Vagina (tissue), 2 donors: ENCODE measurements at regions not wholly inside any gene's neighbourhood (a gene's known extent, or its start where the extent isn't known, plus 50 kb on each side); places are given as distances from the start of the nearest gene placed in this dataset.

Experiments
- DNase-seq, 2 donors: peaks; one replicate each; pipeline ENCODE4 v3.0.0-alpha.2; 2017; ENCODE audit errors: extremely low spot score in 2 of 2
- H3K27ac ChIP-seq: fragments of 200-600 bp; sonication (generic); one replicate; pipeline ENCODE4 v1.5.1; 2019
- H3K27me3 ChIP-seq: fragments of 200-600 bp; sonication (generic); one replicate; pipeline ENCODE4 v1.5.1; 2019
- H3K36me3 ChIP-seq, 2 donors: fragments of 200-600 bp; sonication (generic); one replicate each; pipeline ENCODE4 v1.5.1; 2017 to 2019
- H3K4me1 ChIP-seq: fragments of 200-600 bp; sonication (generic); one replicate; pipeline ENCODE4 v1.5.1; 2019
- H3K4me3 ChIP-seq, 2 donors: fragments of 200-600 bp; sonication (generic); 1 replicate in 1 of 2; 2 replicates in 1 of 2; pipeline ENCODE4 v1.5.1; 2016 to 2019
- H3K9me3 ChIP-seq: fragments of 200-600 bp; sonication (generic); one replicate; pipeline ENCODE4 v1.5.1; 2019
- CTCF ChIP-seq, 3 experiments: fragments of 450-650 bp in 2 of 3; fragments of 200-600 bp in 1 of 3; sonication (generic) in 1 of 3; IDR thresholded peaks; one replicate each; pipeline ENCODE4 v1.5.1; 2017 to 2019; ENCODE audit warnings: antibody characterized with exemption in 3 of 3, mild to moderate bottlenecking in 2 of 3, moderate library complexity in 2 of 3
- POLR2A ChIP-seq, 2 donors: fragments of 450-650 bp; IDR thresholded peaks; one replicate each; pipeline ENCODE4 v1.6.1; 2017; ENCODE audit warnings: antibody characterized with exemption in 2 of 2, mild to moderate bottlenecking in 2 of 2, moderate library complexity in 2 of 2
- POLR2AphosphoS5 ChIP-seq, 2 donors: sonication (generic); formaldehyde crosslinking; IDR thresholded peaks; one replicate each; pipeline ENCODE4 v1.9.0; 2017; ENCODE audit warnings: antibody characterized with exemption in 2 of 2, mild to moderate bottlenecking in 2 of 2, low read depth in 1 of 2; ENCODE audit not compliant: insufficient read depth in 1 of 2
- intact Hi-C: fragments of 100-400 bp; cut with DNase I; formaldehyde crosslinking; loops from one replicate; pipeline ENCODE4 v1.15.1; 2023

GRCh38 chr10:30751678-30752331 lies 122.3 kb upstream of the LYZL2 start:
- intact Hi-C loops: no loop called here
- no peak for DNase-seq
- no peak overlapping the region for H3K4me3 ChIP-seq
- H3K9me3 ChIP-seq: no peaks in the 10 kb centered on the region
- no peaks in the 10 kb centered on the region for H3K27me3 ChIP-seq
- H3K4me1 ChIP-seq: peaks cover 31% of the 10 kb centered on the region
- no peak for TF ChIP-seq POLR2A (IDR thresholded peaks at IDR 0.05)
- peak in 1 of 3 experiments; percentile 49 for TF ChIP-seq CTCF (IDR thresholded peaks at IDR 0.05)
- peak in 1 of 2 donors; percentile 17 for TF ChIP-seq POLR2AphosphoS5 (IDR thresholded peaks at IDR 0.05; ENCODE audit: insufficient read depth in 1 of 2, low read depth in 1 of 2)
- H3K27ac ChIP-seq: peak overlapping the region; percentile 52
- no peaks in the 10 kb centered on the region for H3K36me3 ChIP-seq

- Histone ChIP-seq H3K27me3 (no peaks in the 10 kb centered on the region), H3K4me1 (peaks cover 31% of the 10 kb centered on the region), H3K27ac (peak overlapping the region; percentile 52), H3K4me3 (no peak overlapping the region), H3K9me3 (no peaks in the 10 kb centered on the region), H3K36me3 (no peaks in the 10 kb centered on the region)
- no peak for DNase-seq
- TF ChIP-seq CTCF (IDR thresholded peaks at IDR 0.05): no peak
- TF ChIP-seq POLR2A (IDR thresholded peaks at IDR 0.05): no peak
- TF ChIP-seq POLR2AphosphoS5 (IDR thresholded peaks at IDR 0.05; ENCODE audit: insufficient read depth in 1 of 2, low read depth in 1 of 2): no peak
- intact Hi-C loops: no loop called here
Observed at GRCh38 chr10:30750971-30751677, 121.6 kb upstream of the LYZL2 start.

DNA sequence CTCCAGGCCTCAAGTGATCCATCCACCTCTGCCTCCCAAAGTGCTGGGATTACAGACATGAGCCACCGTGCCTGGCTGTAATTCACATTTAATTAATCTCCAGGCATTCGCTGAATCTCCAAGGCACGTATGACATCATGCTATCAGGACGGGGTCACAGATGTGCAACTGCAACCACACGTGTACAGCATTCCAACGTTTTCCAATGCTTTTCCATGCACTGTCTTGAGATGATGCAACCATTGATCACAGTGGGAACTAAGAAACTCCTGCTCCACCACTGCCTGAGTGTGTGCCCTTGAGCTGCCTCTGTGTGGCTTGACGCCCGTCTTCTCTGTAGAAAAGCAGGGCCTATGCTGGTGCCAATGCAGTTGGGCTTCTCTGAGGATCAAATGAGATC lies 119.8 kb upstream of the LYZL2 start:
- no peak overlapping the region for H3K4me3 ChIP-seq
- H3K36me3 ChIP-seq: no peaks in the 10 kb centered on the region
- H3K4me1 ChIP-seq: peaks cover 21% of the 10 kb centered on the region
- no peaks in the 10 kb centered on the region for H3K9me3 ChIP-seq
- TF ChIP-seq POLR2A (IDR thresholded peaks at IDR 0.05): no peak
- TF ChIP-seq POLR2AphosphoS5 (IDR thresholded peaks at IDR 0.05; ENCODE audit: insufficient read depth in 1 of 2, low read depth in 1 of 2): no peak
- no peak for TF ChIP-seq CTCF (IDR thresholded peaks at IDR 0.05)
- no peak overlapping the region for H3K27ac ChIP-seq
- intact Hi-C loops: no loop called here
- no peak for DNase-seq
- H3K27me3 ChIP-seq: no peaks in the 10 kb centered on the region

DNA sequence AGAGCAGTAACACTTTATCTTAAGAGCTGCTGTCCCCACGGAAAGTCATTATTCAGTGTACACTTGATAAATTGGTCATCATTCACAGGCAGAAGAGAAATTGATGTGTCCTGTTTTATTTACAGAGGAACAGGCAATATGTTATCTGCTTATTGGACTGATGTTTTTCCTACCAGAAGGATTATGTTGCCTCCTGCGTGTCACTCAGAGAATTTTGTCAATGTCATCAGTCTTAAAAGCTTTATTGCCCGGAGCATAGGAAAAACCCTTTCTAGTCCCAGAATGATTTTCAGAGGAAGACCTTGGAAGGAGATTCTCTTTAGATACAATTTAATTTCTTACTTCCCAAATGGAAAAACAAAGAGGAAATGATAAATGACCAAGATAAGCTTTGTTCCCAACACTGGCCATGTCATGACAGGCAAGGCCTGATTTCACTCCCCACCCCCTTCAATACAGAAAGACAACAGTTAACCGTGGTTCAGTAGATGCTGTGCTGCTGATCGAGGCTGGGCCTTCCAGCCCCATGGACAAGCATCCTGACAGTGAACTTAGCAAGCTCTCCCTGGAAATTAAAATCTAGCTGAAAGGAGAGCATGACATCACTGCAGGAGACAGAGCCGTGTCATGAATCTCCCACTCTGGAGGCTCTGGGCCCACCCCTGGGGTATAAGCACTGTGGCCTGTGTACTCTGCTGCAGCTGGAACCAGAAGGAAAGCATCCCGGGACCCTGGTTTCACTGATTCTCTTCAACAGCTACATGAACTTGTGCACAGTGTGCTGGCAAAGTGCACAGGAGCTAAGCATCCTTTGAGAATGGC lies 118.8 kb upstream of the LYZL2 start:
- DNase-seq: no peak
- TF ChIP-seq POLR2A (IDR thresholded peaks at IDR 0.05) (no peak), CTCF (IDR thresholded peaks at IDR 0.05) (no peak), POLR2AphosphoS5 (IDR thresholded peaks at IDR 0.05; ENCODE audit: insufficient read depth in 1 of 2, low read depth in 1 of 2) (no peak)
- no peak overlapping the region for H3K4me3 ChIP-seq
- H3K9me3 ChIP-seq: no peaks in the 10 kb centered on the region
- H3K36me3 ChIP-seq: no peaks in the 10 kb centered on the region
- no peak overlapping the region for H3K27ac ChIP-seq
- H3K4me1 ChIP-seq: peaks cover 17% of the 10 kb centered on the region
- intact Hi-C loops: no loop called here
- H3K27me3 ChIP-seq: no peaks in the 10 kb centered on the region
